ENCODE measurements at regions not wholly inside any gene's neighbourhood (a gene's known extent, or its start where the extent isn't known, plus 50 kb on each side); places are given as distances from the start of the nearest gene placed in this dataset.

GRCh38 chr7:138243836-138244235 is 167.6 kb downstream of the AKR1D1 start:
- DNase-seq (ENCODE audit: low read depth) (no peak), FAIRE-seq (no peak)
- H3K9ac ChIP-seq (ENCODE audit: low read length): no peak overlapping the region
- H3K4me2 ChIP-seq (ENCODE audit: low read length): peak overlapping the region; percentile 60
- no peaks in the 10 kb centered on the region for H3K27me3 ChIP-seq (ENCODE audit: insufficient read depth, low read length)
- H3K4me3 ChIP-seq (ENCODE audit: insufficient read depth, low read depth, low read length): peak overlapping the region; percentile 34
- H3K36me3 ChIP-seq (ENCODE audit: insufficient read depth, low read length): no peaks in the 10 kb centered on the region
- no peaks in the 10 kb centered on the region for H3K9me3 ChIP-seq (ENCODE audit: insufficient read depth, low read depth, low read length)
- H2AFZ ChIP-seq (ENCODE audit: low read depth, low read length): peak overlapping the region; percentile 73
- no peaks in the 10 kb centered on the region for H4K20me1 ChIP-seq (ENCODE audit: insufficient read depth, low read length)
- H3K4me3 Mint-ChIP-seq (ENCODE audit: unreplicated experiment): peak overlapping the region; percentile 54
- peaks cover 6% of the 10 kb centered on the region for H3K9me3 Mint-ChIP-seq (ENCODE audit: unreplicated experiment)
- no peaks in the 10 kb centered on the region for H3K79me2 ChIP-seq (ENCODE audit: insufficient read depth, low read length)
- no peak overlapping the region for H3K27ac ChIP-seq (ENCODE audit: low read depth, low read length)
- H3K4me1 Mint-ChIP-seq (ENCODE audit: low read depth, unreplicated experiment): peaks cover 51% of the 10 kb centered on the region
- TF ChIP-seq EZH2 (IDR thresholded peaks at IDR 0.05; ENCODE audit: insufficient read depth, low read length): no peak
- TF ChIP-seq, protein P1, sequence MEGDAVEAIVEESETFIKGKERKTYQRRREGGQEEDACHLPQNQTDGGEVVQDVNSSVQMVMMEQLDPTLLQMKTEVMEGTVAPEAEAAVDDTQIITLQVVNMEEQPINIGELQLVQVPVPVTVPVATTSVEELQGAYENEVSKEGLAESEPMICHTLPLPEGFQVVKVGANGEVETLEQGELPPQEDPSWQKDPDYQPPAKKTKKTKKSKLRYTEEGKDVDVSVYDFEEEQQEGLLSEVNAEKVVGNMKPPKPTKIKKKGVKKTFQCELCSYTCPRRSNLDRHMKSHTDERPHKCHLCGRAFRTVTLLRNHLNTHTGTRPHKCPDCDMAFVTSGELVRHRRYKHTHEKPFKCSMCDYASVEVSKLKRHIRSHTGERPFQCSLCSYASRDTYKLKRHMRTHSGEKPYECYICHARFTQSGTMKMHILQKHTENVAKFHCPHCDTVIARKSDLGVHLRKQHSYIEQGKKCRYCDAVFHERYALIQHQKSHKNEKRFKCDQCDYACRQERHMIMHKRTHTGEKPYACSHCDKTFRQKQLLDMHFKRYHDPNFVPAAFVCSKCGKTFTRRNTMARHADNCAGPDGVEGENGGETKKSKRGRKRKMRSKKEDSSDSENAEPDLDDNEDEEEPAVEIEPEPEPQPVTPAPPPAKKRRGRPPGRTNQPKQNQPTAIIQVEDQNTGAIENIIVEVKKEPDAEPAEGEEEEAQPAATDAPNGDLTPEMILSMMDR (IDR thresholded peaks at IDR 0.05; ENCODE audit: insufficient read depth, low read depth, low read length): no peak
- H3K27me3 Mint-ChIP-seq (ENCODE audit: low read depth, unreplicated experiment): no peaks in the 10 kb centered on the region
- H3K4me1 ChIP-seq (ENCODE audit: insufficient read depth, low read length): peaks cover 20% of the 10 kb centered on the region
- peak overlapping the region; percentile 86 for H3K27ac Mint-ChIP-seq (ENCODE audit: unreplicated experiment)
- no peaks in the 10 kb centered on the region for H3K36me3 Mint-ChIP-seq (ENCODE audit: low read depth, unreplicated experiment)

DNA sequence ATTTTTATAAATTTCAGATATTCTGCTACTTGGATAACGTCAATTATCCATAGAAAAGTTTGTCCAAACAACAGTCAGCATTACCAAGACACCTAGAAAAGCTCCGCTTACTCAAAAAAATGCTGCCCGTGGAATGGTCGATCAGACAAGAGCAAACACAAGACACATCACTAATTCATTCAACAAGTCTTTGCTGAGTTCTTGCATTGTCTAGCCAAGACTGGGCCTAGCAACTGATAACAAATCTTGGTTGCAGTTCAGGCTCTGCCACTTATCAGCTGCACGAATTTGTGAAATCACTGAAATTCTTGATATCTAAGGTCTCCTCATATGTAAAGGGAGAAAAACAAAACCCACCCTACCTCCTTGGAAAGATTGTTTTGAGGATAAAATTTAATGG is 168.3 kb downstream of the AKR1D1 start:
- Histone ChIP-seq H3K36me3 (ENCODE audit: insufficient read depth, low read length) (no peaks in the 10 kb centered on the region), H4K20me1 (ENCODE audit: insufficient read depth, low read length) (no peaks in the 10 kb centered on the region), H3K27me3 (ENCODE audit: insufficient read depth, low read length) (no peaks in the 10 kb centered on the region), H3K4me1 (ENCODE audit: insufficient read depth, low read length) (peaks cover 20% of the 10 kb centered on the region), H3K27ac (ENCODE audit: low read depth, low read length) (no peak overlapping the region), H3K4me3 (ENCODE audit: insufficient read depth, low read depth, low read length) (no peak overlapping the region), H2AFZ (ENCODE audit: low read depth, low read length) (no peak overlapping the region), H3K4me2 (ENCODE audit: low read length) (no peak overlapping the region), H3K9ac (ENCODE audit: low read length) (no peak overlapping the region), H3K9me3 (ENCODE audit: insufficient read depth, low read depth, low read length) (no peaks in the 10 kb centered on the region), H3K79me2 (ENCODE audit: insufficient read depth, low read length) (no peaks in the 10 kb centered on the region)
- Mint-ChIP-seq H3K4me3 (ENCODE audit: unreplicated experiment) (no peak overlapping the region), H3K9me3 (ENCODE audit: unreplicated experiment) (no peaks in the 10 kb centered on the region), H3K36me3 (ENCODE audit: low read depth, unreplicated experiment) (no peaks in the 10 kb centered on the region), H3K27ac (ENCODE audit: unreplicated experiment) (peak overlapping the region; percentile 54), H3K27me3 (ENCODE audit: low read depth, unreplicated experiment) (no peaks in the 10 kb centered on the region), H3K4me1 (ENCODE audit: low read depth, unreplicated experiment) (peaks cover 51% of the 10 kb centered on the region)
- FAIRE-seq (no peak), DNase-seq (ENCODE audit: low read depth) (no peak)
- no peak for TF ChIP-seq EZH2 (IDR thresholded peaks at IDR 0.05; ENCODE audit: insufficient read depth, low read length)
- TF ChIP-seq, protein P1 (IDR thresholded peaks at IDR 0.05; ENCODE audit: insufficient read depth, low read depth, low read length): no peak

DNA sequence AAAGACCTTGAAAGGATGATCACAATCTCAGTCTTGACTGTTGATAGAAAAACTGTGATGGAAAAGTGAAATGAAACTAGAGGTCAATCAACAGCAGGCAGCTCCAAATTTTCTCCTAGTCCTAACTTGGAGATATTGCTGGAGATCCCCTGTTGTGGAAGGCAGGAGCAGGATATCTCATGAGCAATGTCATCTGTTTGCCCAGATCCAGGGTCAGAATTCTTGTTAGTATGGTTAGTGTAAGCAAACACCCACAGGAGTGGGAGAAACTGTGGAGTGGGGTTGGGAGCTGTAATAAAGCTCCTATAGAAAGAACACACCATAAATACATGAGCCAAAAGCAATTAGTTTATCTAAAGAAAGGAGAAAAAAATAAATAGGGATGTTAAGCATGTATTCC is 169.0 kb downstream of the AKR1D1 start:
- no peak for FAIRE-seq
- no peaks in the 10 kb centered on the region for H3K9me3 ChIP-seq (ENCODE audit: insufficient read depth, low read depth, low read length)

More for the DNA sequence above, 169.0 kb downstream of the AKR1D1 start:
- Histone ChIP-seq H4K20me1 (ENCODE audit: insufficient read depth, low read length) (no peaks in the 10 kb centered on the region), H3K27ac (ENCODE audit: low read depth, low read length) (no peak overlapping the region), H2AFZ (ENCODE audit: low read depth, low read length) (no peak overlapping the region), H3K4me2 (ENCODE audit: low read length) (no peak overlapping the region), H3K36me3 (ENCODE audit: insufficient read depth, low read length) (no peaks in the 10 kb centered on the region), H3K79me2 (ENCODE audit: insufficient read depth, low read length) (no peaks in the 10 kb centered on the region), H3K27me3 (ENCODE audit: insufficient read depth, low read length) (no peaks in the 10 kb centered on the region), H3K4me3 (ENCODE audit: insufficient read depth, low read depth, low read length) (no peak overlapping the region), H3K9ac (ENCODE audit: low read length) (no peak overlapping the region), H3K4me1 (ENCODE audit: insufficient read depth, low read length) (peaks cover 20% of the 10 kb centered on the region)
- no peaks in the 10 kb centered on the region for H3K9me3 Mint-ChIP-seq (ENCODE audit: unreplicated experiment)
- TF ChIP-seq, protein P1 (IDR thresholded peaks at IDR 0.05; ENCODE audit: insufficient read depth, low read depth, low read length): no peak
- no peak for TF ChIP-seq EZH2 (IDR thresholded peaks at IDR 0.05; ENCODE audit: insufficient read depth, low read length)
- DNase-seq (ENCODE audit: low read depth): no peak
- H3K27ac Mint-ChIP-seq (ENCODE audit: unreplicated experiment): peak overlapping the region; percentile 99
- H3K4me3 Mint-ChIP-seq (ENCODE audit: unreplicated experiment): no peak overlapping the region
- no peaks in the 10 kb centered on the region for H3K27me3 Mint-ChIP-seq (ENCODE audit: low read depth, unreplicated experiment)
- no peaks in the 10 kb centered on the region for H3K36me3 Mint-ChIP-seq (ENCODE audit: low read depth, unreplicated experiment)
- peaks cover 51% of the 10 kb centered on the region for H3K4me1 Mint-ChIP-seq (ENCODE audit: low read depth, unreplicated experiment)

Data from astrocyte (in vitro differentiated cells and primary cell).